GM21423 (cell line): ENCODE measurements at regions not wholly inside any gene's neighbourhood (a gene's known extent, or its start where the extent isn't known, plus 50 kb on each side); places are given as distances from the start of the nearest gene placed in this dataset.

Source experiments
- ATAC-seq: cut with Tn5 transposase; IDR thresholded peaks from one replicate; pipeline ENCODE4 v1.9.1; 2021; ENCODE audit warnings: mild to moderate bottlenecking, moderate library complexity; ENCODE audit not compliant: unreplicated experiment

GRCh38 chr11:128367573-128367972 lies 219.8 kb downstream of the ETS1 start:
- ATAC-seq, result peak; percentile 78

- no peak for ATAC-seq
Measured at GRCh38 chr11:128365044-128365443, 222.3 kb downstream of the ETS1 start.

DNA sequence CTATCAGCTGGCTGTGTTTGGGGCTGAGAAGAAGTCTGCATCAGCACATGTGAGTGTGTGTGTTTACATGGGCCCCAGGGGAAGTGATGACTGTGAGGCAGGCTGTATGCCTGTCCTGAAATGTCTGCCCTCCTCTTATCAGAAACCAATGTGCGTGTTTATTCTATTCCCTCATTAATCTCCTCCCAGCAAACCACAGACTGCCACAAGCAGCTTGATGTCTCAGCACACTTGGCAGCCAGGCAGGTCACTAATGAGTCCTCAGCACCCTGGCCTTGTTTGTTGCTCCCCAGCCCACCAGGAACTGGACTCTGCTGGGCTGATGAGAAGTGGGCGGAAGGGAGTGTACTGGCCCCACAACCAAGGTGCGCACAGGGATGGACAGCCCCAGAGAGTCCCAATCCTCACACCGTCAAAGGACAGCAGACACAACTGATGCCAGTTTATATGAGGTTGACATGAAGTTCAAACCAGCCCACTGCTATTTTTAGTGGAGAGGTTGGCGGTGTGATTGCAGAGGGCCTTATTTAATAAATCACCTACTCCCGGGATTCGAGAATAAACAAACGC lies 225.8 kb downstream of the ETS1 start:
- ATAC-seq, result no peak

- no peak for ATAC-seq
Measured at GRCh38 chr11:128359515-128359914, 227.8 kb downstream of the ETS1 start.

DNA sequence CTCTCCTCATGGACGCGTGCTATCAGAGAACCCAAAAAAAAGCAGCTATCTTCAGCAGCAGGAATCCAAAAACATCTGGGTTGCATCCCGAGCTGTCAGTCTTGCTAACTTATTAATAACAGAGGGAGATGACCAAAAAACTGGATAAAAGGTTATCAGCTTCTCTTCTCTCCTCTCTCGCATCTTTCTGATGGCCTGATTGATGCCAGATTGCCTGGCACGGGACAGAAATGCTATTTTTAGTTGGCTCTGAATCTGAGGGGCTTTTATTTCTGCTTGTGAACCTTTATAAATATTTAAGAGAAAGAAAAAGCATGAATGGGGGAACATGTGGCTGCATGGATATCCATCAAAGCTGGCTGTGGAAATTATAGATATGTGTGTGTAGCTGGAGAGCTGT lies 230.3 kb downstream of the ETS1 start:
- no peak for ATAC-seq

DNA sequence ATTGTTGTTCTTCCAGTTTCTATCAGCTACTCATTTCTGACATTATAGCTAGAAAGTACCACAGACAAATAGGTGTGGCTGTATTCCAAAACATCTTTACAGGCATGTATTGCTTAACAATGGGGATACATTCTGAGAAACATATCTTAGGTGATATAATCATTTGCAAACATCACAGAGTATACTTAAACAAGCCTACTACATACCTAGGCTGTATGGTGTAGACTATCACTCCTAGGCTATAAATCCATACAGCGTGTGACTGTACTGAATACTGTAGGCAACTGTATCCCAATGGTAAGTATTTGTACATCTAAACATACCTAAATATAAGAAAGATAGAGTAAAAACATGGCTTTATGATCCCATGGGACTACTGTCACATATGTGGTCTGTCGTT lies 231.8 kb downstream of the ETS1 start:
- ATAC-seq, result no peak

GRCh38 chr11:128354476-128354875 lies 232.9 kb downstream of the ETS1 start:
- ATAC-seq, result no peak

DNA sequence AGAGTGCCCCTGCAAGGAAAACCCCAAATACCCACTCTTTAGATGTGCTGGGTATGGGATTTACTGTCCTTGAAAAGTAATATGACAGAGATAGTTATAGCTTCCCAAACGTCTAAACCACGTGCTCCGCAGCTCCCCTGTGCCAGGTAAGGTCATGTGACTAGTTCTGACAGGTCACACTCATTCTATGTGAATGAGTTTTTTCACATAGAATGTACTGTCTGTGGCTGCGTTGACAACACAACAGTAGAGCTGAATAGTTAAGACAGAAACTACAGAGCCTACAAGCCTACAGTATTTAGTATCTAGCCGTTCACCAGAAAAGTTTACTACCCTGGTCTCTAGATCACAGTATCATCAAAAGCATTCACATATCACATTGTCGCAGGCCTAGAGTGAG lies 236.2 kb downstream of the ETS1 start:
- no peak for ATAC-seq

DNA sequence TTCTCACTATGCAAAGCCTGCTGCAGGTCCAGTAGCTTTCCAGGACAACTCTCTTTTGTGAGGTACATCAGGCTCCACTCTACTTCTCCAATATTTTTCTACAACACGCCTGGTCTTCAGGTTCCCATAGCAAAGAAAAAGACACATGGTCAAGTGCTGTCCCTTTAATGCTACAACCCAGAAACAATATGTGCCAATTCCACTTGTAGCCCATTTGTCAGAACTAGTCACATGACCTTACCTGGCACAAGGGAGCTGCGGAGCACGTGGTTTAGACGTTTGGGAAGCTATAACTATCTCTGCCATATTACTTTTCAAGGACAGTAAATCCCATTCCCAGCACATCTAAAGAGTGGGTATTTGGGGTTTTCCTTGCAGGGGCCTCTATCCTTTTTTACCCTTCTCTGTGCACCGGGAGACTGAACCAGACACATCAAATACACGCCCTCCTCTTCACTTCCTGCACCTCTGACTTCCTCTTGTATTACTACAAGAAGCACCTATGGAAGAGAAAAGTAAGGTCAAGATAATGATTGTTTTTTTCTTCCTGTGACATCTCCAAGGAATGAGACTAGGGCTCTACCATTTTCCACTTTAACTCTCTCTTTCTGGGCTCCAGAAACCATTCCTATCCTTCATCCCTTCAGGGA lies 237.6 kb downstream of the ETS1 start:
- ATAC-seq, result no peak

DNA sequence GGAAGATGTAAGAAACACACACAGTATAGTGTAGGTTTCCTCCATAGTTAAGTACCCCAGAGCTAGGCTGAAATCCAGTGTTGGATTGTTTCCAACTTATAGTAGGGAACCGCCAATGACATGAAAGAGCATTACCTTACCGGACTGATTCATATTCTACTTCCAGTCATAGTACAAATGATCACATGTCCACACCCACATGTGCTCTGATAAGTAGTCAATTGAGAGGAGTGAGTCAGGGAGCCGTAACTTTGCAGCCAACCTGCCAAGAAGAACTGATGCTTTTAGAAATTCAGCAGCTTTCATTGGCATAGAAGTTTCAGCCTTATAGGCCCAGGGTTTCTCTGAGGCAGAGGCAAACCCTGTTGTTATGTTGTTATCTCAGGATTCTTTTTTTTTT lies 240.6 kb downstream of the ETS1 start:
- no peak for ATAC-seq

- no peak for ATAC-seq
Measured at GRCh38 chr11:128345316-128345715, 242.0 kb downstream of the ETS1 start.

DNA sequence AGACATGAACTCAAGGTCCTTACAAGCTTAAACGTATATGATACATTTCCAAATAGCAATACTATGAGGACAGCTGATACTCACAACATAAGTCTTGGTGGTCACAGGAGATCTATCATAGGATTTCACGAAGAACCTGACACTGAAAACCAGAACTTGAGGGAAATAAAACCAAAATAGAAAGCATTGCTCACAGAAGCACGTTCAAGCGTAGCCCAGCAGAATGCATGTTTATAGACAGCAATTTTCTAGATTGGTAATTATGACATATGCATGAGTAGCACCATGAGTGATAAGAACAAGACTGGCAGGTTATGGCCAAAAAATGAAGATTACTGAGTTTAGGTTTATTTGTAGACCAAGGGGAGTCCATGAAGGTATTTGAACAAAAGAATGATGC lies 243.5 kb downstream of the ETS1 start:
- ATAC-seq, result no peak

GRCh38 chr11:128343135-128343514 lies 244.2 kb downstream of the ETS1 start:
- peak; percentile 17 for ATAC-seq

DNA sequence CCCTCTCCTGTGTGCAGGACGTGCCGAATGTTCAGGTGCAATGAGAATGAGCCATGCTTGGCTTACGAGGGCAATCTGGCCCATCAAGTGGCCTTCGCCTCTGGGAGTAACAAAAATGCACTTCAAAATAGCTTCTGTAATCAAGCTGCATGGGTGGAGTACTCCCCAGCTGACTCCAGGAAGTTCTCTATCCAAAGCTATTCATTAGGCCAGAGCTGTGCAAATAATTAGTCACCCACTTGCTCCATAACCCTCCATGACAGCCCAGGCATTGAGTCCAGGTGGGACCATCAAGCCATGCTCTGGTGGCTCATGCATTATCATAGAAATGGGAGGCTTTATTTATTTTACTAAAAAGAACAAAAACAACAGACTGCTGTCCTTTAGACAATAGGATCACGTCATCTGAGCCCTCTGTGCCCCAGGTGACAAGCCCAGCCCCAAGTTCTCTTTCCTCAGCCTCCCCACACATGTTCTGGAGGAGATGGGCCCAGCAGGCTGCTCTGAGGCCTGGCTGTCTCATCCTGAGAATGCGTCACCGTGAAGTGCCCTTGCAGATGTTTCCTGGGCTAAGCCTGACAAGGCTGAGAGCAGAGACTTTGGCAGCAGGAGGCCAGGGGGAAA lies 244.7 kb downstream of the ETS1 start:
- ATAC-seq, result peak; percentile 96

- ATAC-seq, result no peak
Measured at GRCh38 chr11:128341280-128342248, 245.8 kb downstream of the ETS1 start.

- ATAC-seq, result no peak
Measured at GRCh38 chr11:128339792-128340191, 247.6 kb downstream of the ETS1 start.

DNA sequence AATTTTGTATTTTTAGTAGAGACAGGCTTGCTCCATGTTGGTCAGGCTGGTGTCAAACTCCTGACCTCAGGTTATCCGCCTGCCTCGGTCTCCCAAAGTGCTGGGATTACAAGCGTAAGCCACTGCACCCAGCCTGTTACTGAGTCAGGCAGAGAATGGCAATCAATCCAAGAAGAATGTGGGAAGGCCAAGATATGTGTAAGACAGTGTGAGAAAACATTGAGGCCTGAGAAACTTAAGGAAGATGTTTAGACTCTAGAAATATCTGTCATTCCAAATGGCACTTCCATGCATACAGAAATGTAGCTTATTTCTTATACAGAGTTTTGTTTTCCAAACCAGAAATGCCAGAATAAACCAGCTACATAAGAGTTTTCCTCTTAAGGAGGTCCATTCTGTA lies 248.5 kb downstream of the ETS1 start:
- no peak for ATAC-seq

DNA sequence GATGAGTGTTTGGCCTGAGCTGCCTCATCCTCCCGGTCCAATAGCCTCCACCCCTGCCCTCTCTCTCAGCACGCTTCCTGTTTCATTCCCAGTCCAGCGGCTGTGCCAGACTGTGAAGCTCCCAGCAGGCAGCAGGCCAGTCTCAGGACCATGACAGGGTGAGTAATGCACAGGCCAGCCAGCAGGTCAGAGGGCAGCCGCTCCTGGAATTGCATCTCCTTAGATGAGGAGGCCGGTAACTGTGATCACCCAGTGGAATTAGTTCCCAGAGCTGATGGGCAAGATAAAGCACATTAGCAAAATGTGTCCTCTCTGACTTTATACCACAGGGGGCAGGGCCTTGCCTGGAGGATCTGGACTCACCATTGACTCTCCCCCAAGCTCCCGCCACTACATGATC lies 251.2 kb downstream of the ETS1 start:
- no peak for ATAC-seq

DNA sequence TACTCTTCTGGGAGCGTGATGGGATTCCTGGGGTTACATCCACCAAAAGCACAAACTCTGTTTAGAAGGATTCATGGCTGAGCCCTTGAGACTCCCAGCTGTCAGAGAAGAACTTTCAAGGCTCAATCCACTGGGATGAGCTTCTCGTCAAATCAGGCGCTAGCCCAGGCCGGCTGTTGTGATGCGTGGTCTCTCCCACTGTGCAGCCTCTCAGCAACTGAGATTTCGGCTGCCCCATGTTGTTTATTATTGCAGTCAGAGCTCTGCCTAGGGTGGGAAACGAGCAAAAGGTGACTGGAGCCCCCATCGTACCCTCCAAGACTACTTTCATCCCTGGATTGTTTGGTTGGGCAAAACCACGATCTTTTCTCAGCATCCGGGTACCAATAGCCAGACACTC lies 251.6 kb downstream of the ETS1 start:
- ATAC-seq, result no peak

DNA sequence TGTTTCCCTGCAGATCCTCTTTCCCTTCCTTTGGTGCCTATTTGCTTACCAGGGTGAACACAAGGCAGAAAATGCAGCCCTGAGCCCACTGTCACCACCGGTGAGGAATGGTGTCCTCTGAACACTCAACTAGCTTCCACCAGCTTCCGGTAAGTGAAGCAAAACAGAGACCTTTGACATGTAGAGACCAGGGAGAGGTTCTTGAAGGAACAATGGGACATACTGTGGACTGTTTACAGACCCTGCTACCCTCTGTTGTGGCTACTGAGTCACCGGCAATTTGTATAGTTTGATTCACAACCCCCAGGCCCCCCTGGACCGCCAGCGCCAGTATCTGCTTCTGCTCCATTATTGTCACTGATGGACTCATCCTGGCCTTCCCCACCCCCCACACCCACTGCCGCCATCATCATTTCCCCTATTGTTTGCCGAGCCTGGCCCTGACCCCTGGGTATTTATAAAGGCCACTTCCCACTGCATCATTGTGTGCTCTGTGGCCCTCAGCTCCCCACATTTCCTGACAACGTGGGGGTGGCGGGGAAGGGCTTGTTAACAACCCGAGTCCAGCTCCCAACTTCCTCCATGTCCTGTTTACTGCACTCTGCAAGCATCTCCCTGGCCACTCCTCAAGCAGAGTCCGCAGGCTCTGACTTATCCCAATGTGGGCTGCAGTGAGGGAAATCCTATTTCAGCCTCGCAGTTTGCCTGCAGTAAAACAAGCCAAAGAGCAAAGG lies 252.9 kb downstream of the ETS1 start:
- ATAC-seq, result no peak

GRCh38 chr11:128331317-128331716 lies 256.0 kb downstream of the ETS1 start:
- ATAC-seq, result no peak
